Heart left ventricle (tissue), 16 donors: ENCODE measurements at regions not wholly inside any gene's neighbourhood (a gene's known extent, or its start where the extent isn't known, plus 50 kb on each side); places are given as distances from the start of the nearest gene placed in this dataset.

Experiments used
- ATAC-seq, 4 donors: fragments of 200-7000 bp; cut with Tn5 transposase; one replicate each; pipeline ENCODE4 v1.9.1; 2020 to 2022; ENCODE audit warnings: moderate library complexity in 4 of 4, mild to moderate bottlenecking in 3 of 4, moderate number of reproducible peaks in 1 of 4
- DNase-seq, 5 donors: peaks; one replicate each; pipeline ENCODE4 v3.0.0-alpha.2; 2020
- H3K27ac ChIP-seq, 12 donors: fragments of 200-600 bp; sonication (generic) in 4 of 12; one replicate each; pipeline versions ENCODE4 v1.5.0 to v1.8.0; 2016 to 2022; ENCODE audit warnings: mild to moderate bottlenecking in 2 of 12
- H3K27me3 ChIP-seq, 9 donors: fragments of 200-600 bp; sonication (generic) in 2 of 9; one replicate each; pipeline versions ENCODE4 v1.5.1 to v1.8.0; 2016 to 2022; ENCODE audit warnings: mild to moderate bottlenecking in 3 of 9
- H3K36me3 ChIP-seq, 9 donors: fragments of 200-600 bp; sonication (generic) in 2 of 9; one replicate each; pipeline versions ENCODE4 v1.5.0 to v1.8.0; 2018 to 2022; ENCODE audit warnings: mild to moderate bottlenecking in 2 of 9
- H3K4me1 ChIP-seq, 12 donors: fragments of 200-600 bp; sonication (generic) in 4 of 12; one replicate each; pipeline versions ENCODE4 v1.5.0 to v1.8.0; 2016 to 2022; ENCODE audit warnings: mild to moderate bottlenecking in 3 of 12
- H3K4me3 ChIP-seq, 12 donors: fragments of 200-600 bp; sonication (generic) in 4 of 12; one replicate each; pipeline versions ENCODE4 v1.5.0 to v1.8.0; 2017 to 2022; ENCODE audit warnings: mild to moderate bottlenecking in 9 of 12, moderate library complexity in 4 of 12
- H3K9me3 ChIP-seq, 12 donors: fragments of 200-600 bp; sonication (generic) in 4 of 12; one replicate each; pipeline versions ENCODE4 v1.5.0 to v1.8.0; 2016 to 2022; ENCODE audit warnings: mild to moderate bottlenecking in 1 of 12
- POLR2A ChIP-seq, 2 donors: fragments of 450-650 bp; IDR thresholded peaks; one replicate each; pipeline ENCODE4 v1.6.1; 2017; ENCODE audit warnings: antibody characterized with exemption in 2 of 2, mild to moderate bottlenecking in 2 of 2, moderate library complexity in 2 of 2
- WGBS, 4 donors: extraction: QIAGEN DNeasy Blood & Tissue Kit in 2 of 4; methylation state at CpG; one replicate each; pipeline versions ENCODE4 v1.1.5 to v1.1.7; 2013 to 2018; 5-methylcytosine and 5-hydroxymethylcytosine counted together
- intact Hi-C, 10 donors: fragments of 100-400 bp; cut with DNase I; formaldehyde crosslinking; loops; one replicate each; pipeline versions ENCODE4 v1.11.1 to v1.14.2; 2022
- TF ChIP-seq, protein P1 (sequence below), 12 donors: fragments of 200-600 bp; sonication (generic) in 4 of 12; IDR thresholded peaks; one replicate each; pipeline versions ENCODE4 v1.5.0 to v1.8.0; 2018 to 2022; ENCODE audit warnings: antibody characterized with exemption in 12 of 12, mild to moderate bottlenecking in 5 of 12
- donor health status: ischemic (EF 13 %, LVEDD 7.1; RV severe dilation, severe dysfunction).
- donor health status: healthy with polysubstance abuse.
- donor health status: DM: no; HTN: yes; CAD: no.
- donor health status: DM: no; HTN: no; CAD: no.
- donor health status: ischemic (EF 25% LVEDD 6.9; RV normal size, moderate dysfunction).
- donor health status: ischemic (EF 25% LVEDD 5.7; RV mildly dilated, moderate dysfunction).
- donor health status: healthy.
- donor health status: DM: yes; HTN: yes; CAD: no.
- donor health status: ischemic (EF 35%, LVEDD 5.7; RV mildly dilated, moderate dysfunction).
- donor health status: nonischemic (EF 11% LVEDD 7.7; RV severe dilation, severe dysfunction).
- donor health status: DM: yes; HTN: yes; CAD: no.
- donor health status: PGD.
- donor health status: ischemic (EF 29% LVEDD 5.4; RV normal size, mild dysfunction).
- donor health status: nonischemic (EF 23%, LVEDD 6.1; RV moderate dilation, normal function).

DNA sequence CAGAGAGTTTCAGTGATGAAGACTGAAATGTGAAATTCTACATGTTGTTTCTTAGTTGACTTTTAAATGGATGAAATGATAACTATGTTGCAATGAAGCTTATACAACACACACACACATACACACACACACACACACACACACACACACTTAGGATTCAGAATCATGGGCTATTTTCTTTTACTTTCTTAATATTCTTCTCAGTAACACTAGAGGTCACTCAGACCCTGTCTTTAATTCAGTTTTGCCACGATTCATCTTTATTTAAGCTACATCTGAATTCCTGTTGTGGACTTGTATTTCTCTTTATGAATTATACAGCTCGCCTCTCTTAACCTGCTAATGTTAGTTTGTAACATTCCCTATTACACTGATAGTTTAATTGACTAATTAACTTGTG lies 109.6 kb upstream of the GOT2 start:
- no peak for DNase-seq
- H3K27ac ChIP-seq = no peak overlapping the region
- no peak for ATAC-seq
- H3K4me3 ChIP-seq = no peak overlapping the region
- H3K27me3 ChIP-seq = no peaks in the 10 kb centered on the region
- intact Hi-C loops = no loop called here
- no peaks in the 10 kb centered on the region for H3K4me1 ChIP-seq
- WGBS, 4 donors = 33 to 45% (median 44%) methylated on average over 2 of the region's 2 CpGs
- H3K9me3 ChIP-seq = no peaks in the 10 kb centered on the region
- no peaks in the 10 kb centered on the region for H3K36me3 ChIP-seq
- no peak for TF ChIP-seq POLR2A (IDR thresholded peaks at IDR 0.05)
- TF ChIP-seq, protein P1, sequence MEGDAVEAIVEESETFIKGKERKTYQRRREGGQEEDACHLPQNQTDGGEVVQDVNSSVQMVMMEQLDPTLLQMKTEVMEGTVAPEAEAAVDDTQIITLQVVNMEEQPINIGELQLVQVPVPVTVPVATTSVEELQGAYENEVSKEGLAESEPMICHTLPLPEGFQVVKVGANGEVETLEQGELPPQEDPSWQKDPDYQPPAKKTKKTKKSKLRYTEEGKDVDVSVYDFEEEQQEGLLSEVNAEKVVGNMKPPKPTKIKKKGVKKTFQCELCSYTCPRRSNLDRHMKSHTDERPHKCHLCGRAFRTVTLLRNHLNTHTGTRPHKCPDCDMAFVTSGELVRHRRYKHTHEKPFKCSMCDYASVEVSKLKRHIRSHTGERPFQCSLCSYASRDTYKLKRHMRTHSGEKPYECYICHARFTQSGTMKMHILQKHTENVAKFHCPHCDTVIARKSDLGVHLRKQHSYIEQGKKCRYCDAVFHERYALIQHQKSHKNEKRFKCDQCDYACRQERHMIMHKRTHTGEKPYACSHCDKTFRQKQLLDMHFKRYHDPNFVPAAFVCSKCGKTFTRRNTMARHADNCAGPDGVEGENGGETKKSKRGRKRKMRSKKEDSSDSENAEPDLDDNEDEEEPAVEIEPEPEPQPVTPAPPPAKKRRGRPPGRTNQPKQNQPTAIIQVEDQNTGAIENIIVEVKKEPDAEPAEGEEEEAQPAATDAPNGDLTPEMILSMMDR (IDR thresholded peaks at IDR 0.05) = peak in 3 of 12 donors; percentile 19 to 26 (median 24)

DNA sequence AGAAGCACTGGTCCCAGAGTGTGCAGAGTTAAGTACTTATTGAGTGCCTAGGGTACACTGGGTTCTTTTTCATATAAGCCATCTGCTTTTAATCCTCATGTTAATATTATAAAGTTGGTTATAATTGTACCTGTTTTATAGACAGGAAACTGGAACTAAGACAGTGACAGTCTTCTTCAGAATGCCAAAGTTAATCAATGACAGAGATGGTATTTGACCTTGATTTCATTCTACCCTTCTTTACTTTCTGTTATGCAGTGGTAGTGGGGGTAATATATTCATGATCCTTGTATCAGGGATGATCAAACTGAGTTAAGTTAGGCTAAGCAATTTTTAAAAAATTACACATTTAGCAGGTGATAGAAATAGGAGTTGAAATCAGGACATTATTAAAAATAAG lies 108.6 kb upstream of the GOT2 start:
- ATAC-seq (no peak), DNase-seq (no peak)
- no peak overlapping the region for H3K4me3 ChIP-seq
- no peaks in the 10 kb centered on the region for H3K4me1 ChIP-seq
- H3K9me3 ChIP-seq = no peaks in the 10 kb centered on the region
- no peak overlapping the region for H3K27ac ChIP-seq
- no peak for TF ChIP-seq POLR2A (IDR thresholded peaks at IDR 0.05)
- TF ChIP-seq, protein P1 (IDR thresholded peaks at IDR 0.05) = no peak
- intact Hi-C loops = no loop called here
- no peaks in the 10 kb centered on the region for H3K27me3 ChIP-seq
- no peaks in the 10 kb centered on the region for H3K36me3 ChIP-seq

GRCh38 chr16:58842156-58842555 lies 108.0 kb upstream of the GOT2 start:
- Histone ChIP-seq H3K36me3 (no peaks in the 10 kb centered on the region), H3K27me3 (no peaks in the 10 kb centered on the region), H3K27ac (no peak overlapping the region), H3K9me3 (no peaks in the 10 kb centered on the region), H3K4me3 (no peak overlapping the region), H3K4me1 (no peaks in the 10 kb centered on the region)
- TF ChIP-seq, protein P1 (IDR thresholded peaks at IDR 0.05) = no peak
- TF ChIP-seq POLR2A (IDR thresholded peaks at IDR 0.05) = no peak
- 93 to 98% (median 95%) methylated on average over 1 of the region's 1 CpG for WGBS, 4 donors
- no peak for ATAC-seq
- intact Hi-C loops = no loop called here
- no peak for DNase-seq

DNA sequence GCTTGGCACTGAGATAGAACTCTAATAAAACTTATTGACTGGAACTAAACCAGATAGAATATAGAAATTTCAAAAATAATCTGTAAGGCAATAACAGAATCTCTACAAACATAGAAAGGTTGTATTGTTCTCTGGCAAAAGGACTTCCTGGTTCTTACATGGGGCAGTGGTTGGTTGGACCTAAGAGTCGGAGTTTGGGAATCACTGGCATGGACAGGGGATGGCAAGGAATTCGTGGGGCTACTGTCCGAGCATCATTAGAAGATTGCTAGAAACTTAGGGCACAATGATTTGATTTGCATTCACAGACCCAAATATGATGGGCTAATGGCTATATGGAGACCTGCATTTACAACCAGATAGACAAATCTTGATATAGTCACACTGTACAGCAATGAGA lies 103.8 kb upstream of the GOT2 start:
- Histone ChIP-seq H3K9me3 (no peaks in the 10 kb centered on the region), H3K27me3 (no peaks in the 10 kb centered on the region), H3K36me3 (no peaks in the 10 kb centered on the region), H3K4me1 (no peaks in the 10 kb centered on the region), H3K4me3 (no peak overlapping the region), H3K27ac (no peak overlapping the region)
- intact Hi-C loops = no loop called here
- no peak for DNase-seq
- WGBS, 4 donors = 81 to 87% (median 83%) methylated on average over 3 of the region's 3 CpGs
- TF ChIP-seq, protein P1 (IDR thresholded peaks at IDR 0.05) = no peak
- no peak for ATAC-seq
